AG09309 (cell line): ENCODE measurements at regions not wholly inside any gene's neighbourhood (a gene's known extent, or its start where the extent isn't known, plus 50 kb on each side); places are given as distances from the start of the nearest gene placed in this dataset.

Experiments
- DNase-seq: peaks from one replicate; pipeline ENCODE4 v3.0.0-alpha.2; 2010; ENCODE audit warnings: low read depth
- H3K4me3 ChIP-seq: 2 replicates; pipeline ENCODE4 v1.5.1; 2011; ENCODE audit warnings: mild to moderate bottlenecking, low read depth, low read length, moderate library complexity; ENCODE audit not compliant: control insufficient read depth
- CTCF ChIP-seq: IDR thresholded peaks from 2 replicates; pipeline ENCODE4 v1.5.1; 2011; ENCODE audit warnings: mild to moderate bottlenecking, low read depth, low read length, inconsistent platforms; ENCODE audit not compliant: insufficient read depth, control insufficient read depth; ENCODE audit errors: missing control alignments

- TF ChIP-seq CTCF = no peak
- no peak for DNase-seq
- H3K4me3 ChIP-seq = no peak overlapping the region
Observed at GRCh38 chr1:166327886-166328285, 161.1 kb upstream of the FAM78B start.

DNA sequence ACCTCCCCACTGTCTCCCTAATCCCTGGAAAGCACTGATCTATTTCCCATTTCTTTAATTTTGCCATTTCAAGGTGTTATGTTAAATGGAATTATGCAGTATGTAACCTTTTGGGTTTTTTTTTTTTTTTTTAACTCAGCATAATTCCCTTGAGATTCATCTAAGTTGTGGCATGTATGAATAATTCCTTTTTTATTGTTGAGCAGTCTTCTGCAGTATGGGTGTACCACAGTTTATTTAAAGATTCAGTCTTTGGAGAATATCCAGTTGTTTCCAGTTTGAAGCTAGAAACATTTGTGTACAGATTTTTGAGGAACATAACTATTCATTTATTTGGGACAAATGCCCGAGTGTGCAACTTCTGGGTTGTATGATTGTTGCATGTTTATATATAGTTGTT is 162.2 kb upstream of the FAM78B start:
- TF ChIP-seq CTCF = no peak
- DNase-seq = no peak
- H3K4me3 ChIP-seq = no peak overlapping the region

GRCh38 chr1:166330096-166330495 is 163.3 kb upstream of the FAM78B start:
- no peak for DNase-seq
- TF ChIP-seq CTCF = no peak
- H3K4me3 ChIP-seq = no peak overlapping the region

- no peak overlapping the region for H3K4me3 ChIP-seq
- TF ChIP-seq CTCF = no peak
- DNase-seq = no peak
Observed at GRCh38 chr1:166338105-166338504, 171.3 kb upstream of the FAM78B start.

DNA sequence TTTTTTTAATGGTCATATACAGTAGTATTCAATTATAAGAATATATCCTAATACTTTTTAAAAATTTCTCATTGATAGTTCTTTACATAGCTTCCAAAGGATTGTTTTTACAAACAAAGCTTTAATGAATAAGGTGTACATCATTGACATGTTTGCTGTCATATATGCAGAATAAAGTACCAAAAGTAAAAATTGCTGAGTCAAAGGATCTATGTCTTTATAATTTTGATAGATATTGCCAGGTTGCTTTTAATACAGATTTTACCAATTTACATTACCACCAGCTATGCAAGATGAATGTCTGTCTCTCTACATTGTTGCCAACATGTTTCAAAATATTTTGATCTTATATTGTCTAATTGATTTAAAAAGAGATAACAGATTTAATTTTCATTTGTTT is 173.9 kb upstream of the FAM78B start:
- no peak for DNase-seq
- no peak for TF ChIP-seq CTCF
- no peak overlapping the region for H3K4me3 ChIP-seq

DNA sequence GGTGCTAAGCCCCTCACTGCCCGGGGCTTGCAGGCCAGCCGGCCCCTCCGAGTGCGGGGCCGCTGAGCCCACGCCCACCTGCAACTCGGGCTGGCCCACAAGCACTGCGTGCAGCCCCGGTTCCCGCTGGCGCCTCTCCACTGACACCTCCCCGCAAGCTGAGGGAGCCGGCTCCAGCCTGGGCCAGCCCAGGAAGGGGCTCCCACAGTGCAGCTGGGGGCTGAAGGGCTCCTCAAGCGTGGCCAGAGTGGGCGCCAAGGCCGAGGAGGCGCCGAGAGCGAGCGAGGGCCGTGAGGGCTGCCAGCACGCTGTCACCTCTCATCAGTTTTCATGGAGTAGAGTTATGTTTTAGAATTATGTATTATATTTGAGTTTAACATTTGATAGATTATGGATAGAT is 176.5 kb upstream of the FAM78B start:
- H3K4me3 ChIP-seq = no peak overlapping the region
- DNase-seq = no peak
- no peak for TF ChIP-seq CTCF

GRCh38 chr1:166350490-166350889 is 183.7 kb upstream of the FAM78B start:
- DNase-seq = no peak

More at GRCh38 chr1:166350490-166350889, 183.7 kb upstream of the FAM78B start:
- no peak for TF ChIP-seq CTCF
- H3K4me3 ChIP-seq = no peak overlapping the region
